Stimulated activated CD8-positive, alpha-beta memory T cell treated with anti-CD3 and anti-CD28 coated beads, Interleukin-4, amount 100 ng/mL, for 48 hours (primary cell): ENCODE measurements at regions not wholly inside any gene's neighbourhood (a gene's known extent, or its start where the extent isn't known, plus 50 kb on each side); places are given as distances from the start of the nearest gene placed in this dataset.
A peak's percentile ranks its signal among the peaks of the same experiment; 100 is the strongest.

ENCODE experiments used
- DNase-seq: peaks from one replicate; pipeline ENCODE4 v3.0.0-alpha.2; 2020

DNA sequence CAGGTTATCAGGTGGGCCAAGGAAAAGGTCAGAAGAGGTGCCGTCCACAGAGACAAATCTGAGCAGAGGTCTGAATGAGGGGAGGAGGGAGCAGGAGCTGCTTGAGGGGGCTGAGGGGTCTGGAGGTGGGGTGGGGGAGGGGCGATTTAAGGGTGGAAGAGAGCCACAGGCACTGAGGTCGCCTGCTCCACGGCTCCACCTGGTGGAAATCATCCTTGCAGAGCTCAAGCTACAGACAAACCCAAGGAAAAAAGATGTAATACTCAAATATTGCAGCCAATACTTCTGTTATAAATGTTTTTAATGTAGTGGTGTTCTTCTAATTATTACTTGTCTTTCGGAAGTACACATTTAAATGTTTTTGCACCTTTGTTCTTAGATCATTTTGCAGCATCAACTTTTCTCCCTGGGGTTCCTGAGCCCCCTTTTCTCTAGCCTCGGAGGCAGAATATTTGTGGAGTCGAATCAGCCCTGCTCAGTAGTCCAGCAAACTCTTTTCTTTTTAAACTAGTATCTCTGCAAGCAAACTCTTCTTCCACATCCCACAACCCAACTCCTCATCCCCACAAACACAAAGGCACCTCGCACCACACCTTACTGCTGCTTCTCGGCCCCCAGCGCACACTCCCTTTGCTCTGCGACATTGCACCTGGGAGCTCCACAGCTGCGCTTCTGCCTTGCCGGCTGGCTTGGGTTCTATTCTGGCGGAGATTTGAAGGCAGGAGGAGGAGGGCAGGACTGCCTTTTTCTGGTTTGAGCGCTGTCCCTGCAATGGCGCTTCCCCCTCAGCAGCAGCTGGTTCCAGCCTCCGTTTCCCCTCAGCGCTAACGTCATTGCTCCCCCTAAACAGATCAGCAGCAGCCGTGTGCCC, 51.0 kb upstream of the TFAP2A start:
- peak; percentile 50 for DNase-seq
